ENCODE measurements at regions not wholly inside any gene's neighbourhood (a gene's known extent, or its start where the extent isn't known, plus 50 kb on each side); places are given as distances from the start of the nearest gene placed in this dataset.

- H3K4me3 ChIP-seq (ENCODE audit: low read depth, low read length), result no peak overlapping the region
- TF ChIP-seq, protein P1, sequence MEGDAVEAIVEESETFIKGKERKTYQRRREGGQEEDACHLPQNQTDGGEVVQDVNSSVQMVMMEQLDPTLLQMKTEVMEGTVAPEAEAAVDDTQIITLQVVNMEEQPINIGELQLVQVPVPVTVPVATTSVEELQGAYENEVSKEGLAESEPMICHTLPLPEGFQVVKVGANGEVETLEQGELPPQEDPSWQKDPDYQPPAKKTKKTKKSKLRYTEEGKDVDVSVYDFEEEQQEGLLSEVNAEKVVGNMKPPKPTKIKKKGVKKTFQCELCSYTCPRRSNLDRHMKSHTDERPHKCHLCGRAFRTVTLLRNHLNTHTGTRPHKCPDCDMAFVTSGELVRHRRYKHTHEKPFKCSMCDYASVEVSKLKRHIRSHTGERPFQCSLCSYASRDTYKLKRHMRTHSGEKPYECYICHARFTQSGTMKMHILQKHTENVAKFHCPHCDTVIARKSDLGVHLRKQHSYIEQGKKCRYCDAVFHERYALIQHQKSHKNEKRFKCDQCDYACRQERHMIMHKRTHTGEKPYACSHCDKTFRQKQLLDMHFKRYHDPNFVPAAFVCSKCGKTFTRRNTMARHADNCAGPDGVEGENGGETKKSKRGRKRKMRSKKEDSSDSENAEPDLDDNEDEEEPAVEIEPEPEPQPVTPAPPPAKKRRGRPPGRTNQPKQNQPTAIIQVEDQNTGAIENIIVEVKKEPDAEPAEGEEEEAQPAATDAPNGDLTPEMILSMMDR (IDR thresholded peaks at IDR 0.05; ENCODE audit: low read depth, low read length), result no peak
These were observed 121.8 kb downstream of the MAIP1 start for GRCh38 chr2:200077210-200077650.

DNA sequence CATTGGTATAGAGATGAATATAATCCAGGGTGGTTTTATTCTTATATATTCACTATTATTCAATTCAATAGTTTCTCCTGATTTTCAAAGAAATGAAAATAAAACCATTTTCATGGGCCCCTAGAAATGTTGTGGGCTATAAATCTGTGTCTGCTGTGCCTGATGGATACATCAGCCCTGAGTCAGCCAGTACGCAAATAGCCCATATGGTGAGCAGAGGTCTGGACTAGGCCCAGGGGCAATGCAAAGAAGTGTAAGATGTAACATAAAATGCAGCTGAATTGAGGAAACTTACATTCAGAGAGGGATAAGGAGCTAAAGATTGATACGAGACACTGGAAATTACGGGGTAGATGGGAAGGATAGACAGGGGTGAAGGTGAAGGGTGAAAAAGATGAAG, 122.5 kb downstream of the MAIP1 start:
- TF ChIP-seq, protein P1 (IDR thresholded peaks at IDR 0.05; ENCODE audit: low read depth, low read length), result no peak
- H3K4me3 ChIP-seq (ENCODE audit: low read depth, low read length), result no peak overlapping the region

DNA sequence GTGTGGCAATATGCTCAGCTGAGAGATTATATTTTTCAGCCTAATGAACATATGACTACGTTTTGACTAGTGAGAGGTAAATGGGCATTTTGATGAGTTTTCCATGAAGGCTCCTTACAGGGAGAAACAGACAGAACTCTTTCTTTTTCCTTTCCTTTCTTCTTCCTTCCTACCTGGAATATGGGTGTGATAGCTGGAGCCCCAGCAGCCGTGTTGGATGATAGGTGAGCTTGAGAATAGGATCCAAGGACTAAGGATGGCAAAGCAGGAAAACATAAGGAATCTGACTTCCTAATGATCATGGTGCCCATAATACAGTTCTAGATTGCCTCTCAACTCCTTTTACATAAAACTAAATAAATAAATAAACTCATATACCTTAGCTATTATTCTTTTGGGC, 124.0 kb downstream of the MAIP1 start:
- TF ChIP-seq, protein P1 (IDR thresholded peaks at IDR 0.05; ENCODE audit: low read depth, low read length), result no peak

GRCh38 chr2:200081236-200081635, 125.9 kb downstream of the MAIP1 start:
- H3K4me3 ChIP-seq (ENCODE audit: low read depth, low read length), result no peak overlapping the region
- TF ChIP-seq, protein P1 (IDR thresholded peaks at IDR 0.05; ENCODE audit: low read depth, low read length), result no peak

More for the DNA sequence above, 124.0 kb downstream of the MAIP1 start:
- H3K4me3 ChIP-seq (ENCODE audit: low read depth, low read length), result no peak overlapping the region

- TF ChIP-seq, protein P1 (IDR thresholded peaks at IDR 0.05; ENCODE audit: low read depth, low read length), result no peak
- no peak overlapping the region for H3K4me3 ChIP-seq (ENCODE audit: low read depth, low read length)
These were observed 126.4 kb downstream of the MAIP1 start for GRCh38 chr2:200081811-200082210.

DNA sequence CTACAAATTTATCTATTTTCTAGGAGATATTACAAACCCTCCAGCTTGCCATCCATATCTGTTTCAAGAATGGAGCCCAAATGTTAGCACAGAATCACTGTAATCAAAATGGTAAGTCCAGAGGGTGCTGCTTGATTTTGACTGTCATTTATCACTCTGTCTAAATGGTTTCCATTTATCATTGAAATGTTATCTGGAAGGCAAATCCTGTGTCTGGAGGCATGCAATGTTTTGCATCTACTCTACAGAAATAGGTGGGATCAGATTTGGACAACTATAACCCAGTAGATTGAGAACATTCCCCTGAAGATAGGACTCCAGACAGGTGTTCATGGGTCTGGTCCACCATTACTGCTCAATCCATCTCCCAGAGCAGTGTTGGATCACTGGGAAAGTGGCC, 128.7 kb downstream of the MAIP1 start:
- H3K4me3 ChIP-seq (ENCODE audit: low read depth, low read length), result no peak overlapping the region
- TF ChIP-seq, protein P1 (IDR thresholded peaks at IDR 0.05; ENCODE audit: low read depth, low read length), result no peak

- TF ChIP-seq, protein P1 (IDR thresholded peaks at IDR 0.05; ENCODE audit: low read depth, low read length), result no peak
- no peak overlapping the region for H3K4me3 ChIP-seq (ENCODE audit: low read depth, low read length)
These were observed 131.5 kb downstream of the MAIP1 start for GRCh38 chr2:200086911-200087310.
